Mucosa of descending colon (tissue), 3 donors: ENCODE measurements at regions not wholly inside any gene's neighbourhood (a gene's known extent, or its start where the extent isn't known, plus 50 kb on each side); places are given as distances from the start of the nearest gene placed in this dataset.

ENCODE experiments used
- ATAC-seq: fragments of 200-7000 bp; cut with Tn5 transposase; one replicate; pipeline ENCODE4 v1.9.1; 2020; ENCODE audit warnings: mild to moderate bottlenecking, moderate library complexity
- DNase-seq, 3 donors: peaks; one replicate each; pipeline ENCODE4 v3.0.0-alpha.2; 2020
- H3K36me3 ChIP-seq: fragments of 200-600 bp; one replicate; pipeline ENCODE4 v1.8.0; 2021; ENCODE audit warnings: low read depth, mild to moderate bottlenecking
- H3K4me1 ChIP-seq: fragments of 200-600 bp; one replicate; pipeline ENCODE4 v1.8.0; 2021; ENCODE audit warnings: low read depth, mild to moderate bottlenecking
- H3K4me3 ChIP-seq: fragments of 200-600 bp; one replicate; pipeline ENCODE4 v1.8.0; 2021; ENCODE audit warnings: mild to moderate bottlenecking
- H3K9me3 ChIP-seq: fragments of 200-600 bp; one replicate; pipeline ENCODE4 v1.8.0; 2021; ENCODE audit warnings: mild to moderate bottlenecking
- intact Hi-C, 2 donors: fragments of 100-400 bp; cut with DNase I in 1 of 2; cut with micrococcal nuclease in 1 of 2; formaldehyde crosslinking; loops; one replicate each; pipeline versions ENCODE4 v1.11.0 to v1.11.1; 2022; cut with DNase I, micrococcal nuclease
- TF ChIP-seq, protein P1 (sequence below): fragments of 200-600 bp; IDR thresholded peaks from one replicate; pipeline ENCODE4 v1.8.0; 2022; ENCODE audit warnings: antibody characterized with exemption, mild to moderate bottlenecking
- donor health status: DM: no; HTN: no; CAD: no; lungs with moderate emphysema.
- donor health status: DM: no; HTN: no; CAD: no.
- donor health status: DM: no; HTN: yes; CAD: no.

- H3K9me3 ChIP-seq, result no peaks in the 10 kb centered on the region
- peaks cover 7% of the 10 kb centered on the region for H3K4me1 ChIP-seq
- DNase-seq (no peak), ATAC-seq (peak; percentile 27)
- TF ChIP-seq, protein P1, sequence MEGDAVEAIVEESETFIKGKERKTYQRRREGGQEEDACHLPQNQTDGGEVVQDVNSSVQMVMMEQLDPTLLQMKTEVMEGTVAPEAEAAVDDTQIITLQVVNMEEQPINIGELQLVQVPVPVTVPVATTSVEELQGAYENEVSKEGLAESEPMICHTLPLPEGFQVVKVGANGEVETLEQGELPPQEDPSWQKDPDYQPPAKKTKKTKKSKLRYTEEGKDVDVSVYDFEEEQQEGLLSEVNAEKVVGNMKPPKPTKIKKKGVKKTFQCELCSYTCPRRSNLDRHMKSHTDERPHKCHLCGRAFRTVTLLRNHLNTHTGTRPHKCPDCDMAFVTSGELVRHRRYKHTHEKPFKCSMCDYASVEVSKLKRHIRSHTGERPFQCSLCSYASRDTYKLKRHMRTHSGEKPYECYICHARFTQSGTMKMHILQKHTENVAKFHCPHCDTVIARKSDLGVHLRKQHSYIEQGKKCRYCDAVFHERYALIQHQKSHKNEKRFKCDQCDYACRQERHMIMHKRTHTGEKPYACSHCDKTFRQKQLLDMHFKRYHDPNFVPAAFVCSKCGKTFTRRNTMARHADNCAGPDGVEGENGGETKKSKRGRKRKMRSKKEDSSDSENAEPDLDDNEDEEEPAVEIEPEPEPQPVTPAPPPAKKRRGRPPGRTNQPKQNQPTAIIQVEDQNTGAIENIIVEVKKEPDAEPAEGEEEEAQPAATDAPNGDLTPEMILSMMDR, result no peak
- no peaks in the 10 kb centered on the region for H3K36me3 ChIP-seq
- no peak overlapping the region for H3K4me3 ChIP-seq
- intact Hi-C loops, result no loop called here
Observed at GRCh38 chr15:62828364-62828763, 214.2 kb upstream of the TPM1 start.

- Histone ChIP-seq H3K4me1 (peaks cover 16% of the 10 kb centered on the region), H3K4me3 (no peak overlapping the region), H3K36me3 (no peaks in the 10 kb centered on the region), H3K9me3 (no peaks in the 10 kb centered on the region)
- ATAC-seq (no peak), DNase-seq (no peak)
- TF ChIP-seq, protein P1, result no peak
- intact Hi-C loops, result no loop called here
Observed at GRCh38 chr15:62832231-62832630, 210.3 kb upstream of the TPM1 start.

- Histone ChIP-seq H3K4me1 (peaks cover 16% of the 10 kb centered on the region), H3K9me3 (no peaks in the 10 kb centered on the region), H3K4me3 (no peak overlapping the region), H3K36me3 (no peaks in the 10 kb centered on the region)
- TF ChIP-seq, protein P1, result no peak
- ATAC-seq (no peak), DNase-seq (no peak)
- intact Hi-C loops, result no loop called here
Observed at GRCh38 chr15:62833646-62834045, 208.9 kb upstream of the TPM1 start.

DNA sequence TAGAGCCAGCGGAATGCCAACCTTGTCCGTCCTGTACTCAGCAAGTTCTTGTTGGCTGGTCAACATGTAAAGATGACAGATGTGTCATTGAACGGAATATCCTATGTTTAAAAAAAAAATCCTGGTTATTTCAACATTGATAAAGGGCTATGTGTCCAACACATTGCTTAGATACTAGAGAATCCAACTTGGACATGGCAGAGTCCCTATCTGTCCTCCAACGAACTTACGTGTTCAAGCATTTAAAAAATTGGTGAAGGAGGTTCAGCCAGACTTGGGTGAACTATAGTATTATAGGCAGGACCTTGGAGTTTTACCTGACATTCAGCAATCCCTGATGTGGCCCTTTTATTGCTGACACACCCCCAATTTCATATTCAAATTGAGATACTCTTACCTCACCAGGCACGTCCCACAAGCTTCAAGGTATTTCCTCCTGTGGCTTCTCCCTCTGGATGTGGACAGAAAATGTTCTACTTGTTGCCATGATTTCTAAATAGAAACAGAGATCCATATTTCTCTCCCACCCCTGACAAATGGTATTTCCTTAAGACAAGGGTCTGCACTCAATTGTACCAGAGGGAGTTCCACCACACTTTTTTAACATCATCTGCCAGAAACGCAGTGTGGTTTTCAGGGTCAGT is 207.7 kb upstream of the TPM1 start:
- no peak overlapping the region for H3K4me3 ChIP-seq
- TF ChIP-seq, protein P1, result no peak
- ATAC-seq, result peak; percentile 96
- intact Hi-C loops, result no loop called here
- no peaks in the 10 kb centered on the region for H3K9me3 ChIP-seq
- peaks cover 3% of the 10 kb centered on the region for H3K36me3 ChIP-seq
- peaks cover 16% of the 10 kb centered on the region for H3K4me1 ChIP-seq
- peak in 1 of 3 donors; percentile 73 for DNase-seq

DNA sequence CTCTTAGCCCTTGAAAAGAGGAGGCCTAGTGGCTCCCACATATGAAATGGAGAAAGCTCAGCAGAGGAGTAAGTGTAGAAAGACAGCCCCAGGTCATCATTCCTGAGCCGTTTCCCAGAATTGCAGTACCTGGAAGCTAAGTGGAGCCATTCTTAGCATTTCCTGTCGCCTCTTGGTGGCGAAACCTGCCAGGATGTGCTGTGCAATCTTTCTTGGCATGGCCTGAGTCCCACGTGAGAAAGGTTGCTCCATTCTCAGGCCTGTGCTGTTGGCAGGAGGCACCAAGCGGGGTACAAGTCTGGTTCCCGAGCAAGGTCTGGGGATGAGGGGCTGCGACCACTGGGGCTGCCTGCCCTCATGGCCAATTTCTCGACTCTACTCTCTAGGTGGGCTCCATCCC is 207.2 kb upstream of the TPM1 start:
- Histone ChIP-seq H3K4me1 (peaks cover 16% of the 10 kb centered on the region), H3K4me3 (no peak overlapping the region), H3K9me3 (no peaks in the 10 kb centered on the region), H3K36me3 (peaks cover 3% of the 10 kb centered on the region)
- DNase-seq (no peak), ATAC-seq (peak; percentile 52)
- TF ChIP-seq, protein P1, result no peak
- intact Hi-C loops, result no loop called here

DNA sequence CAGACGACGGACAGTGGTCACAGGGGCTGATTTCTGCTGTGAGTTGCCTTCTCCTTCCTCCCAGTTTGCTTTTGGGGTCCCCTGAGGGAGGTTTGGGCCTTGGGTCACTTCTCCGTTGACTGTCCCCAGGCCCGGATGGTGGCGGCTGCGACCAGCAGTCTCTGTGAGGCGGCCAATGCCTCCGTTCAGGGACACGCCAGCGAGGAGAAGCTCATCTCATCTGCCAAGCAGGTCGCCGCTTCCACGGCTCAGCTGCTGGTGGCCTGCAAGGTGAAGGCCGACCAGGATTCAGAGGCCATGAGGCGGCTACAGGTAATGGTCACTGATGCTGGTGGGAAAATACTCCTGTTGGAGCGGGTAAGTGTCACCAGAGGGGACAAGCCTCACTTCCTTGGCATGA is 206.8 kb upstream of the TPM1 start:
- Histone ChIP-seq H3K4me3 (no peak overlapping the region), H3K36me3 (peaks cover 3% of the 10 kb centered on the region), H3K9me3 (no peaks in the 10 kb centered on the region), H3K4me1 (peaks cover 16% of the 10 kb centered on the region)
- TF ChIP-seq, protein P1, result no peak
- DNase-seq (no peak), ATAC-seq (no peak)
- intact Hi-C loops, result no loop called here
